GM23338 (cell line): ENCODE measurements at regions not wholly inside any gene's neighbourhood (a gene's known extent, or its start where the extent isn't known, plus 50 kb on each side); places are given as distances from the start of the nearest gene placed in this dataset.

Source experiments
- EZH2phosphoT487 ChIP-seq: fragments of 200-600 bp; sonication (generic); IDR thresholded peaks from one replicate; pipeline ENCODE4 v1.8.1; 2018; ENCODE audit warnings: antibody characterized with exemption; ENCODE audit not compliant: unreplicated experiment
- JUNB ChIP-seq: IDR thresholded peaks from one replicate; pipeline ENCODE4 v1.6.1; 2016; ENCODE audit warnings: antibody characterized with exemption; ENCODE audit not compliant: unreplicated experiment
- STAT1 ChIP-seq: IDR thresholded peaks from one replicate; pipeline ENCODE4 v1.6.1; 2016; ENCODE audit warnings: antibody characterized with exemption; ENCODE audit not compliant: unreplicated experiment
- ZNF114 ChIP-seq: fragments of 250-450 bp; sonication (Bioruptor Pico); IDR thresholded peaks from 2 replicates; pipeline ENCODE4 v1.5.0; 2020; ENCODE audit warnings: mild to moderate bottlenecking, moderate library complexity
- ZNF331 ChIP-seq: fragments of 250-450 bp; sonication (Bioruptor Pico); IDR thresholded peaks from 2 replicates; pipeline ENCODE4 v1.5.0; 2020; ENCODE audit warnings: low read depth, mild to moderate bottlenecking, moderate library complexity
- TF ChIP-seq, protein P1 (sequence below): fragments of 250-450 bp; sonication (Bioruptor Pico); IDR thresholded peaks from 2 replicates; pipeline ENCODE4 v1.5.0; 2020; ENCODE audit warnings: mild to moderate bottlenecking, moderate library complexity
- TF ChIP-seq, protein P2 (sequence below), 2 experiments: fragments of 200-600 bp in 1 of 2; sonication (generic) in 1 of 2; conservative IDR thresholded peaks; 2 replicates each; pipeline versions ENCODE4 v1.5.1 to v1.6.1; 2016 to 2017; ENCODE audit warnings: antibody characterized with exemption in 2 of 2, low read depth in 2 of 2, mild to moderate bottlenecking in 2 of 2, moderate library complexity in 1 of 2
- TF ChIP-seq, protein P3 (sequence below): IDR thresholded peaks from one replicate; pipeline ENCODE4 v1.6.1; 2018; ENCODE audit warnings: antibody characterized with exemption; ENCODE audit not compliant: unreplicated experiment

DNA sequence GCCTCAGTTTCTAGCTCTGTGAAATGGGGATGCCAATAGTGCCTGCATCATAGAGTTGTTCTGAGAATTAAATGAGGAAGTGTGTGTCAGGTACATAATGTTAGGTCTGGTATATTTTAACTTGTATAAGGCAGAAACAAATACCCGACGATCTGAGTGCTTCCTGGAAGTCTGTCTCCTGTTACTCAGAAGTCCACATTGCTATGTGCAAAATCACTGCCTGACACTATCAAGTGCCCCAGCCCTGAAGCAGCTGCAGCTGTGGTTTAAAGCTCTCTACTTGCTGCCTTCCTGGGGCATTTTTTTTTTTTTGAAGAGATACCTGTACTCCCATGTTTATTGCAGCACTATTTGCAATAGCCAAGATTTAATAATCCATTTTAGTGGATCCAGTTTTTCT is 125.3 kb downstream of the SLC4A3 start (continued):
- TF ChIP-seq, protein P1, sequence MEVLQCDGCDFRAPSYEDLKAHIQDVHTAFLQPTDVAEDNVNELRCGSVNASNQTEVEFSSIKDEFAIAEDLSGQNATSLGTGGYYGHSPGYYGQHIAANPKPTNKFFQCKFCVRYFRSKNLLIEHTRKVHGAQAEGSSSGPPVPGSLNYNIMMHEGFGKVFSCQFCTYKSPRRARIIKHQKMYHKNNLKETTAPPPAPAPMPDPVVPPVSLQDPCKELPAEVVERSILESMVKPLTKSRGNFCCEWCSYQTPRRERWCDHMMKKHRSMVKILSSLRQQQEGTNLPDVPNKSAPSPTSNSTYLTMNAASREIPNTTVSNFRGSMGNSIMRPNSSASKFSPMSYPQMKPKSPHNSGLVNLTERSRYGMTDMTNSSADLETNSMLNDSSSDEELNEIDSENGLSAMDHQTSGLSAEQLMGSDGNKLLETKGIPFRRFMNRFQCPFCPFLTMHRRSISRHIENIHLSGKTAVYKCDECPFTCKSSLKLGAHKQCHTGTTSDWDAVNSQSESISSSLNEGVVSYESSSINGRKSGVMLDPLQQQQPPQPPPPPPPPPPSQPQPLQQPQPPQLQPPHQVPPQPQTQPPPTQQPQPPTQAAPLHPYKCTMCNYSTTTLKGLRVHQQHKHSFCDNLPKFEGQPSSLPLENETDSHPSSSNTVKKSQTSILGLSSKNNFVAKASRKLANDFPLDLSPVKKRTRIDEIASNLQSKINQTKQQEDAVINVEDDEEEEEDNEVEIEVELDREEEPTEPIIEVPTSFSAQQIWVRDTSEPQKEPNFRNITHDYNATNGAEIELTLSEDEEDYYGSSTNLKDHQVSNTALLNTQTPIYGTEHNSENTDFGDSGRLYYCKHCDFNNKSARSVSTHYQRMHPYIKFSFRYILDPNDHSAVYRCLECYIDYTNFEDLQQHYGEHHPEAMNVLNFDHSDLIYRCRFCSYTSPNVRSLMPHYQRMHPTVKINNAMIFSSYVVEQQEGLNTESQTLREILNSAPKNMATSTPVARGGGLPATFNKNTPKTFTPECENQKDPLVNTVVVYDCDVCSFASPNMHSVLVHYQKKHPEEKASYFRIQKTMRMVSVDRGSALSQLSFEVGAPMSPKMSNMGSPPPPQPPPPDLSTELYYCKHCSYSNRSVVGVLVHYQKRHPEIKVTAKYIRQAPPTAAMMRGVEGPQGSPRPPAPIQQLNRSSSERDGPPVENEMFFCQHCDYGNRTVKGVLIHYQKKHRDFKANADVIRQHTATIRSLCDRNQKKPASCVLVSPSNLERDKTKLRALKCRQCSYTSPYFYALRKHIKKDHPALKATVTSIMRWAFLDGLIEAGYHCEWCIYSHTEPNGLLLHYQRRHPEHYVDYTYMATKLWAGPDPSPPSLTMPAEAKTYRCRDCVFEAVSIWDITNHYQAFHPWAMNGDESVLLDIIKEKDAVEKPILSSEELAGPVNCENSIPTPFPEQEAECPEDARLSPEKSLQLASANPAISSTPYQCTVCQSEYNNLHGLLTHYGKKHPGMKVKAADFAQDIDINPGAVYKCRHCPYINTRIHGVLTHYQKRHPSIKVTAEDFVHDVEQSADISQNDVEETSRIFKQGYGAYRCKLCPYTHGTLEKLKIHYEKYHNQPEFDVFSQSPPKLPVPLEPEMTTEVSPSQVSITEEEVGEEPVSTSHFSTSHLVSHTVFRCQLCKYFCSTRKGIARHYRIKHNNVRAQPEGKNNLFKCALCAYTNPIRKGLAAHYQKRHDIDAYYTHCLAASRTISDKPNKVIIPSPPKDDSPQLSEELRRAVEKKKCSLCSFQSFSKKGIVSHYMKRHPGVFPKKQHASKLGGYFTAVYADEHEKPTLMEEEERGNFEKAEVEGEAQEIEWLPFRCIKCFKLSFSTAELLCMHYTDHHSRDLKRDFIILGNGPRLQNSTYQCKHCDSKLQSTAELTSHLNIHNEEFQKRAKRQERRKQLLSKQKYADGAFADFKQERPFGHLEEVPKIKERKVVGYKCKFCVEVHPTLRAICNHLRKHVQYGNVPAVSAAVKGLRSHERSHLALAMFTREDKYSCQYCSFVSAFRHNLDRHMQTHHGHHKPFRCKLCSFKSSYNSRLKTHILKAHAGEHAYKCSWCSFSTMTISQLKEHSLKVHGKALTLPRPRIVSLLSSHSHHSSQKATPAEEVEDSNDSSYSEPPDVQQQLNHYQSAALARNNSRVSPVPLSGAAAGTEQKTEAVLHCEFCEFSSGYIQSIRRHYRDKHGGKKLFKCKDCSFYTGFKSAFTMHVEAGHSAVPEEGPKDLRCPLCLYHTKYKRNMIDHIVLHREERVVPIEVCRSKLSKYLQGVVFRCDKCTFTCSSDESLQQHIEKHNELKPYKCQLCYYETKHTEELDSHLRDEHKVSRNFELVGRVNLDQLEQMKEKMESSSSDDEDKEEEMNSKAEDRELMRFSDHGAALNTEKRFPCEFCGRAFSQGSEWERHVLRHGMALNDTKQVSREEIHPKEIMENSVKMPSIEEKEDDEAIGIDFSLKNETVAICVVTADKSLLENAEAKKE (CRISPR knock-in tag) = no peak
- no peak for TF ChIP-seq ZNF331 (CRISPR knock-in tag)
- no peak for TF ChIP-seq ZNF114 (CRISPR knock-in tag)
- TF ChIP-seq, protein P2, sequence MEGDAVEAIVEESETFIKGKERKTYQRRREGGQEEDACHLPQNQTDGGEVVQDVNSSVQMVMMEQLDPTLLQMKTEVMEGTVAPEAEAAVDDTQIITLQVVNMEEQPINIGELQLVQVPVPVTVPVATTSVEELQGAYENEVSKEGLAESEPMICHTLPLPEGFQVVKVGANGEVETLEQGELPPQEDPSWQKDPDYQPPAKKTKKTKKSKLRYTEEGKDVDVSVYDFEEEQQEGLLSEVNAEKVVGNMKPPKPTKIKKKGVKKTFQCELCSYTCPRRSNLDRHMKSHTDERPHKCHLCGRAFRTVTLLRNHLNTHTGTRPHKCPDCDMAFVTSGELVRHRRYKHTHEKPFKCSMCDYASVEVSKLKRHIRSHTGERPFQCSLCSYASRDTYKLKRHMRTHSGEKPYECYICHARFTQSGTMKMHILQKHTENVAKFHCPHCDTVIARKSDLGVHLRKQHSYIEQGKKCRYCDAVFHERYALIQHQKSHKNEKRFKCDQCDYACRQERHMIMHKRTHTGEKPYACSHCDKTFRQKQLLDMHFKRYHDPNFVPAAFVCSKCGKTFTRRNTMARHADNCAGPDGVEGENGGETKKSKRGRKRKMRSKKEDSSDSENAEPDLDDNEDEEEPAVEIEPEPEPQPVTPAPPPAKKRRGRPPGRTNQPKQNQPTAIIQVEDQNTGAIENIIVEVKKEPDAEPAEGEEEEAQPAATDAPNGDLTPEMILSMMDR (conservative IDR thresholded peaks at IDR 0.05; ENCODE audit: low read depth in 2 of 2) = no peak
- TF ChIP-seq, protein P3, sequence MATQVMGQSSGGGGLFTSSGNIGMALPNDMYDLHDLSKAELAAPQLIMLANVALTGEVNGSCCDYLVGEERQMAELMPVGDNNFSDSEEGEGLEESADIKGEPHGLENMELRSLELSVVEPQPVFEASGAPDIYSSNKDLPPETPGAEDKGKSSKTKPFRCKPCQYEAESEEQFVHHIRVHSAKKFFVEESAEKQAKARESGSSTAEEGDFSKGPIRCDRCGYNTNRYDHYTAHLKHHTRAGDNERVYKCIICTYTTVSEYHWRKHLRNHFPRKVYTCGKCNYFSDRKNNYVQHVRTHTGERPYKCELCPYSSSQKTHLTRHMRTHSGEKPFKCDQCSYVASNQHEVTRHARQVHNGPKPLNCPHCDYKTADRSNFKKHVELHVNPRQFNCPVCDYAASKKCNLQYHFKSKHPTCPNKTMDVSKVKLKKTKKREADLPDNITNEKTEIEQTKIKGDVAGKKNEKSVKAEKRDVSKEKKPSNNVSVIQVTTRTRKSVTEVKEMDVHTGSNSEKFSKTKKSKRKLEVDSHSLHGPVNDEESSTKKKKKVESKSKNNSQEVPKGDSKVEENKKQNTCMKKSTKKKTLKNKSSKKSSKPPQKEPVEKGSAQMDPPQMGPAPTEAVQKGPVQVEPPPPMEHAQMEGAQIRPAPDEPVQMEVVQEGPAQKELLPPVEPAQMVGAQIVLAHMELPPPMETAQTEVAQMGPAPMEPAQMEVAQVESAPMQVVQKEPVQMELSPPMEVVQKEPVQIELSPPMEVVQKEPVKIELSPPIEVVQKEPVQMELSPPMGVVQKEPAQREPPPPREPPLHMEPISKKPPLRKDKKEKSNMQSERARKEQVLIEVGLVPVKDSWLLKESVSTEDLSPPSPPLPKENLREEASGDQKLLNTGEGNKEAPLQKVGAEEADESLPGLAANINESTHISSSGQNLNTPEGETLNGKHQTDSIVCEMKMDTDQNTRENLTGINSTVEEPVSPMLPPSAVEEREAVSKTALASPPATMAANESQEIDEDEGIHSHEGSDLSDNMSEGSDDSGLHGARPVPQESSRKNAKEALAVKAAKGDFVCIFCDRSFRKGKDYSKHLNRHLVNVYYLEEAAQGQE = no peak
- no peak for TF ChIP-seq JUNB
- TF ChIP-seq STAT1 = no peak
- TF ChIP-seq EZH2phosphoT487 = no peak
